Calu3 (cell line): ENCODE measurements at regions not wholly inside any gene's neighbourhood (a gene's known extent, or its start where the extent isn't known, plus 50 kb on each side); places are given as distances from the start of the nearest gene placed in this dataset.

Experiments used
- BruUV-seq: library from RNA; stranded (reverse); fragments of 400-500 nt; replicated peaks from 2 replicates; lab custom pipeline; 2021; lab: Mats Ljungman, UMichigan
- CTCF ChIA-PET: fragments of 300-600 bp; sonication (Branson Sonifier 250); formaldehyde crosslinking; loops from one replicate; lab custom pipeline; 2022; ENCODE audit warnings: antibody characterized with exemption; lab: Charles Lee
- DNase-seq: peaks from one replicate; pipeline ENCODE4 v3.0.0; 2022
- H3K27ac Mint-ChIP-seq: one replicate; pipeline ENCODE4 v1.8.0; 2022; ENCODE audit warnings: mixed read lengths; ENCODE audit not compliant: unreplicated experiment
- H3K27me3 Mint-ChIP-seq: one replicate; pipeline ENCODE4 v1.8.0; 2022; ENCODE audit warnings: mixed read lengths; ENCODE audit not compliant: unreplicated experiment
- H3K36me3 Mint-ChIP-seq: one replicate; pipeline ENCODE4 v1.8.0; 2022; ENCODE audit warnings: mild to moderate bottlenecking, moderate library complexity, mixed read lengths; ENCODE audit not compliant: insufficient read depth, unreplicated experiment
- H3K4me1 Mint-ChIP-seq: one replicate; pipeline ENCODE4 v1.8.0; 2022; ENCODE audit warnings: mild to moderate bottlenecking, low read depth, mixed read lengths; ENCODE audit not compliant: unreplicated experiment
- H3K4me3 Mint-ChIP-seq: one replicate; pipeline ENCODE4 v1.8.0; 2022; ENCODE audit warnings: mild to moderate bottlenecking, low read depth, moderate library complexity, mixed read lengths; ENCODE audit not compliant: unreplicated experiment
- H3K9me3 Mint-ChIP-seq: one replicate; pipeline ENCODE4 v1.8.0; 2022; ENCODE audit warnings: low read depth, mixed read lengths; ENCODE audit not compliant: unreplicated experiment
- intact Hi-C: fragments of 100-400 bp; cut with micrococcal nuclease; formaldehyde crosslinking; loops from one replicate; pipeline ENCODE4 v1.10.0; 2022; ENCODE audit not compliant: unreplicated experiment
- TF ChIP-seq, protein P1 (sequence below): fragments of 200-600 bp; IDR thresholded peaks from one replicate; pipeline ENCODE4 v1.8.0; 2022; ENCODE audit warnings: antibody characterized with exemption; ENCODE audit not compliant: unreplicated experiment

DNA sequence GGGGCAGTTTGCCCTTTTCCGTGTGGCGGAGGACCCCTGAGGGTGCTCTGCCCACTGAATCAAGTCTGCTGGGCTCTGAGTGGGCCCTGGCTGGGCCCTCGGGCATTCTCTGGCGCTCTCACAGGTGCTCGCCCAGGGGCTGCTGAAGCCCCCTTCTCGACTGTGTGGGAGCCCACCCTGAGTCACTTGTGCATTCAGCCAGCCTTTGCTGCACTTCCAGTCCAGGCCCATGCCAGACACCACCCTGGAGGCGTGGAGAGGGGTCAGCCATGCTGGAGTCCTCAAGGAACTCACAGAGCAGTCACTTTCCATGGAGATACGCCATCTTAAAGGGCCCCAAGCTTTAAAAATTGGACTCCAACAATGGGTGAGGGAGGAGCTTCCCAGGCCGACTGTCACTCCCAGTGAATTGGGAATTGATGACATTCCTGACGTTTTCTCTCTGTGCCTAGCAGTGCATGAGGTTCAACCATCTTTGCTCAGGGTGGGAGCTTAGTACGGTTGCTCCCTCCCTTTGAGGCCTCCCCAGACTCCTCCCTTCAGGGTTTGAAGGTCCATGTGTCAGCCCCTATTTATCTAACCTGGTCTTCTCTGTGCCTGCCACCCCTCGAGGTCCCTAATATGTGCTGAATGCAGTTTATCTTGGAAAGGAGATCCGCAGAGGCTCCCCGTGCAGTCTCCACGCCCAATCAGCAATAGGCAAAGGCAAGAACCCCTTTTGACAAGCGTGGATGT is 71.8 kb upstream of the HS6ST1 start:
- DNase-seq, result no peak
- Mint-ChIP-seq H3K27me3 (no peaks in the 10 kb centered on the region), H3K36me3 (peaks cover 5% of the 10 kb centered on the region), H3K27ac (no peak overlapping the region), H3K4me3 (no peak overlapping the region), H3K4me1 (peaks cover 12% of the 10 kb centered on the region), H3K9me3 (no peaks in the 10 kb centered on the region)
- CTCF ChIA-PET, result no interaction called here
- TF ChIP-seq, protein P1, sequence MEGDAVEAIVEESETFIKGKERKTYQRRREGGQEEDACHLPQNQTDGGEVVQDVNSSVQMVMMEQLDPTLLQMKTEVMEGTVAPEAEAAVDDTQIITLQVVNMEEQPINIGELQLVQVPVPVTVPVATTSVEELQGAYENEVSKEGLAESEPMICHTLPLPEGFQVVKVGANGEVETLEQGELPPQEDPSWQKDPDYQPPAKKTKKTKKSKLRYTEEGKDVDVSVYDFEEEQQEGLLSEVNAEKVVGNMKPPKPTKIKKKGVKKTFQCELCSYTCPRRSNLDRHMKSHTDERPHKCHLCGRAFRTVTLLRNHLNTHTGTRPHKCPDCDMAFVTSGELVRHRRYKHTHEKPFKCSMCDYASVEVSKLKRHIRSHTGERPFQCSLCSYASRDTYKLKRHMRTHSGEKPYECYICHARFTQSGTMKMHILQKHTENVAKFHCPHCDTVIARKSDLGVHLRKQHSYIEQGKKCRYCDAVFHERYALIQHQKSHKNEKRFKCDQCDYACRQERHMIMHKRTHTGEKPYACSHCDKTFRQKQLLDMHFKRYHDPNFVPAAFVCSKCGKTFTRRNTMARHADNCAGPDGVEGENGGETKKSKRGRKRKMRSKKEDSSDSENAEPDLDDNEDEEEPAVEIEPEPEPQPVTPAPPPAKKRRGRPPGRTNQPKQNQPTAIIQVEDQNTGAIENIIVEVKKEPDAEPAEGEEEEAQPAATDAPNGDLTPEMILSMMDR, result no peak
- intact Hi-C loops, result no loop called here
- no TSS peak for BruUV-seq

DNA sequence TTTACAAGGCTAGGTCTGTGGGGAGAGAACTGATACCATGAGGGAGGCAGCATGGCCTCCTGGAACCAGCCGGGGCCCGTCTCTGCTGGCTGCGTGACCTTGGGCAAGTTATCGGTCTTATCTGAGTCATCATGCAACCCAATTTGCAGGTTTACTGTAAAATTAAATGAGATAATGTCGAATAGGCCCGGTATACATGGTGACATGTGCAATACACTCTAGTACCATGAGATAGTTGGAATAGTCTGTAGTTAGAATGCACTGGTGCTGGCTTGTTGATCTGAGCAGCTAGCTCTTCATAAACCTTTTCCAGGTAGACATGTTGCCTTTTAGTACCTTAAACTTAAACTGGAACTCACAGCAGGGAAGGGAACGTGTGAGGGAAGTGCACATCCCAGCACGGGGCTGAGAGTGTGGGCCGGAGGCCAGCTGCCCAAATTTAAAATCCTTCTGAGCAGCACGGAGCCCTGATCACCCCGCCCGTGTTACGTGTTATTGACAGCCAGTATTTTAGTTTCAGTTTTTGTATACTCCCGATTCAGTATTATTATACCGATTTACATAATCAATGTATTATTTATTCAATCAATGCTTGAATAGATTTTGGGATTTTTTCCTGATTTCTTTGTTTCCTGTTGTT is 72.4 kb upstream of the HS6ST1 start:
- H3K36me3 Mint-ChIP-seq, result peaks cover 5% of the 10 kb centered on the region
- peaks cover 12% of the 10 kb centered on the region for H3K4me1 Mint-ChIP-seq
- intact Hi-C loops, result no loop called here
- H3K27me3 Mint-ChIP-seq, result no peaks in the 10 kb centered on the region
- H3K4me3 Mint-ChIP-seq, result peak overlapping the region; percentile 17
- no peaks in the 10 kb centered on the region for H3K9me3 Mint-ChIP-seq
- H3K27ac Mint-ChIP-seq, result no peak overlapping the region
- CTCF ChIA-PET, result no interaction called here
- DNase-seq, result no peak
- TF ChIP-seq, protein P1, result no peak
- no TSS peak for BruUV-seq

DNA sequence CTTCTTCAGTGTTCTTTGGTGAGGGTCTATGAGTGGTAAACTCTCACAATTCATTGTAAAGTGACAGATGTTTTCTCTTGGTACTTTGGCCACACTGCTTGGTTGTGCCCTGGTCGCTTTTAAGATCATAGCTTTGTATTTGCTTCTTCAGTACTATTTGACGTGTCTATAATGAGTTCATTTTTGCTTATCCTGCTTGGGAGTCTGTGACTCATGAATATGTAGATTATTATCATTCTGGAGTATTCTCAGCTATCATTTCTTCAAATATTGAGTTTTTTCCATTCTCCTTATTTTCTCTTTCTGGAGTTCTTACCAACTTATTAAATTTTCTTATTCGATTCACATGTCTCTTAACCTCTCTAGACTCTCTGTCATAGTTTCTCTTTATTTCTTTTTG is 73.0 kb upstream of the HS6ST1 start:
- TF ChIP-seq, protein P1, result no peak
- Mint-ChIP-seq H3K27ac (no peak overlapping the region), H3K9me3 (no peaks in the 10 kb centered on the region), H3K36me3 (peaks cover 5% of the 10 kb centered on the region), H3K4me1 (peaks cover 12% of the 10 kb centered on the region), H3K4me3 (peak overlapping the region; percentile 17), H3K27me3 (no peaks in the 10 kb centered on the region)
- intact Hi-C loops, result no loop called here
- DNase-seq, result no peak
- BruUV-seq, result no TSS peak
- CTCF ChIA-PET, result no interaction called here

GRCh38 chr2:128392207-128392606 is 73.5 kb upstream of the HS6ST1 start:
- Mint-ChIP-seq H3K4me3 (no peak overlapping the region), H3K36me3 (peaks cover 5% of the 10 kb centered on the region), H3K9me3 (no peaks in the 10 kb centered on the region), H3K27me3 (no peaks in the 10 kb centered on the region), H3K27ac (no peak overlapping the region), H3K4me1 (peaks cover 12% of the 10 kb centered on the region)
- DNase-seq, result no peak
- CTCF ChIA-PET, result no interaction called here
- intact Hi-C loops, result no loop called here
- TF ChIP-seq, protein P1, result no peak
- no TSS peak for BruUV-seq
